ENCODE measurements at regions not wholly inside any gene's neighbourhood (a gene's known extent, or its start where the extent isn't known, plus 50 kb on each side); places are given as distances from the start of the nearest gene placed in this dataset.

GRCh38 chr21:15326032-15326867 is 261.4 kb upstream of the NRIP1 start:
- no peak for DNase-seq

DNA sequence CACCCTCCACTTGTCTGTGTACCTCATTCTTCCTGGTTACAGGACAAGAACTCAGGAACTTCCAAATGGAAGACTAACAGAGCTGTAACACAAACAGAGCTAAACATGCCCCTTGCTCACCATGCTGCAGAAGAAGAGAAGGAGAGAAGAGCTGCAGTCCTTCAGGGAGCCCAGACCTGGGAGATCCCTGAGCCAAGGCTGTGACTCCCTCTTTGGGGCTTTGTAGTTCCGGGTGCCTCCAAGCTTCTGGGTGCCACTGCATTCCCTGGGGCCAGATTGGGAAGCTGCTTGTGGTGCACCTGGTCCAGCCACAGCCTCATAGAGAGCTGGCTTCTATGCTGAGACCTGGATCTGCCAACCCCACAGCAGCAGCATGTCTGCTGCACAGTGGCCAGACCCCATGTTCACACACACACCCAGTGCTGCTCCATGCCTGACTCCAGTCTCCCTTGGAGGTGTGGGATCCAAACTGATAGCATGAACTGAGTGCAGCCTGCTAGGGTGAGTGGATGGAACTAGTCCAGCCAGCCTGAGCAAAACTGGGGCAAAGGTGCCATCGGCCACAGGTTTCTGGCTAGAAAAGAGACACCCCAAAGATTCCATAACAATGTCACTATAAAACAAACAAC is 263.0 kb upstream of the NRIP1 start:
- no peak for DNase-seq

DNA sequence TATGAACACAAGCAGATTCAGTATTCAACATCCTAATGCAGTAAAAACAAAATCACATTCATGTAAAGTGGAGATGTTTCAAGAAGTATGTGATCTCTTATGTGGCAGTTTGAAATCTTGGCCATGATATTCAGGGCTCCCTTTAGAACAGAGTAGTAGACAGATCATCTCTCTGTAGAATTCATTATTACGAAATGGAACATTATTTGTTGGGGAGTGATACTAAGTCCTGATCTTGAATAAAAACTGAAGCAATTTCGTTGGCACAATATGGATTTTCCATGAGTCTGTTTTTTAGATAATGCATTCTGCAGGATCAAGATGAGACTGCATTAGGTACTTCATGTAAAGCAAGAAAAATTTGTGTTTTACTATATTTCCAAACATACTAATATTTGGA is 264.4 kb upstream of the NRIP1 start:
- no peak for DNase-seq

DNA sequence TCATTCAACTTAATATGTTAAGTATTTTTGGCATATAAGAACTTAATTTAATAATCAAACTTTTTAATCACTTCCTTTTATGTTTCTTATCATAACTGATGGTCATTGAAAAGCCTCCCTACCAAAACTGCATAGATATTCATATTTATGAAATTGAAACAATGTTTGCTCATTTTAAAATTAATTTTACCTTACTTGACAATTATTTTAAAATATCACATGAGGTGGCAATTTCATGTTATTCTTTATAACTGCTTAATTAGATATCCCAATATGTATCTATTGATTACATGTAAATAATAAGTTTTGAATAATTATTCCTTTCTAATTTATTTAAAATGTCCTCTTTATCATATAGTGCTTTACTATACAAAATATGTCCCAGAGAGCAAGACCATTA is 266.1 kb upstream of the NRIP1 start:
- DNase-seq = no peak

GRCh38 chr21:15332572-15332971 is 267.8 kb upstream of the NRIP1 start:
- no peak for DNase-seq

- DNase-seq = no peak
Observed at GRCh38 chr21:15333136-15333710, 268.4 kb upstream of the NRIP1 start.

- DNase-seq = no peak
Observed at GRCh38 chr21:15333951-15334350, 269.2 kb upstream of the NRIP1 start.

GRCh38 chr21:15343066-15343465 is 278.3 kb upstream of the NRIP1 start:
- no peak for DNase-seq

DNA sequence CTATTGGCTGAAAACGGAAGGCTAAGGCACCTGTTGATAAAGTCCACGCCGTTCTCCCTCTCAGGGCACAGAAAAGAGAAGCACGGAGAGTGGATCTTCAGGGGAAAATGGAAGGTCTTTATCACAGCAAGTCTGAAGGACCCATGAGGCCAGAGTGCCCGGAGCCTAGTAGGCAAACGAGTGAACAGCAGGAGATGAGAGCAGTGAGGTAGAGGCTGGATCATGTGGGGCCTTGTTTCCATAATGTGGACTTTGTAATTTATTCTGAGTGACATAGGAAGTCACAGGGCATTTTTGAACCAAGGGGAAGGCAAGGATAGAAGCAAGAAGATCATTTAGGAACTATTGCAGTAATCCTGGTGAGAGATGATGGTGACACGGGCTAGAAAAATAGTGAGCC is 287.2 kb upstream of the NRIP1 start:
- DNase-seq = no peak

- DNase-seq = no peak
Observed at GRCh38 chr21:15353546-15353945, 288.7 kb upstream of the NRIP1 start.

DNA sequence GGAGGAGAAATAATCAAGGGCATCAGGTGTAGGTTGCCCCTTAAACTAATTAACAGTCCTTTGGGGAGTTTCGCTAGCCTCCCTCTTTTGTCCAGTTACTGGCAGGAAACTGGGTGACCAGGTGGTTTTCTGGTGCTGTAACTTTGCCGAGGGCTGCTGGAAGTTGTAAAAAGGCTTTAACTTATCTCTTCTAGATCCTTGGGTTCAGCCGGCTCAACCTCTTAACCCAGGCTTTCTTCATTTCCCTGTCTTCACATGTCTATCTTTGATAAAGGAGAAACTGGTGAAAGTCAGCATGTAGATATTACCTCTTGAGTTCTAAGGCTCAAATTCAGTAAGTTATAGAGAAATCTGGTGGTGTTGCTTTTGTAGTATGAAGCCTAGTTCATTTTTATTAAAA is 289.7 kb upstream of the NRIP1 start:
- DNase-seq = no peak

- no peak for DNase-seq
Observed at GRCh38 chr21:15355066-15355465, 290.3 kb upstream of the NRIP1 start.

DNA sequence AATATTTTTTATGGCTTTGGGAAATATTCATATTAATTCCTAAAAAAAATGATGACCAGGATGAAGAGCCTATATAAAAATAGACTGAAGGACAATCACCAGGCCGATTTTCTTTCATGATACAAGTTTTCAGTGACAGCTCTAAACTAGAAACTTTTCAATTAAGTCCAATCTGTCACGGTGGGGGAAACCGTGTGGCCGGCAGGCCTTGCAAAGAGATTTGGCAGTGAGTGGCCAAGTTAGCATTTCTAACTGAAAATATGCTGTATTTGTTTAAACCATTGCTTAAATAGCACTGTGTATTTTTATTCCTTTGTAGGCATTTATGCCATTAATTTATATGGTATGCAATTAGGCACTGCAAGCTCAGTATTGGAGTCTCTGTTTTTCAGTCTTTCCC is 294.5 kb upstream of the NRIP1 start:
- DNase-seq = no peak

GRCh38 chr21:15362458-15362857 is 297.7 kb upstream of the NRIP1 start:
- no peak for DNase-seq

DNA sequence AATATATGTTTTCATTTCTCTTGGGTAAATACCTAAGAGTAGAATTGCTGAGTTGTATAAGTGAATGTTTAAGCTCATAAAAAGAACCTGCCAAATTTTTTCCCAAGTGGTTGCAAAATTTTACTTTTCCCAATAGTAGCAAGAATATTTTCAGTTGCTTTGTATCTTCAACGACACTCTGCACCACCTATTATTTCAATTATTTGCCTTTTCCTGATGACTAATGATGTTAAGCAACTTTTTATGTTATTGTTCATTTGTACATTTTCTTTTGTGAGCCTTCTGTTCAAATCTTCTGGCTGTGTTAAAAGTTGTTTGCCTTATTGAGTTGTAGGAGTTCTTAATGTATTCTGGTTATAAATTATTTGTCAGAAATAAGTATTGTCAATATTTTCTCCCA is 299.1 kb upstream of the NRIP1 start:
- DNase-seq = no peak

GRCh38 chr21:15365751-15366392 is 301.1 kb upstream of the NRIP1 start:
- no peak for DNase-seq

- DNase-seq = no peak
Observed at GRCh38 chr21:15366555-15366954, 301.8 kb upstream of the NRIP1 start.

- no peak for DNase-seq
Observed at GRCh38 chr21:15367061-15367626, 302.3 kb upstream of the NRIP1 start.

DNA sequence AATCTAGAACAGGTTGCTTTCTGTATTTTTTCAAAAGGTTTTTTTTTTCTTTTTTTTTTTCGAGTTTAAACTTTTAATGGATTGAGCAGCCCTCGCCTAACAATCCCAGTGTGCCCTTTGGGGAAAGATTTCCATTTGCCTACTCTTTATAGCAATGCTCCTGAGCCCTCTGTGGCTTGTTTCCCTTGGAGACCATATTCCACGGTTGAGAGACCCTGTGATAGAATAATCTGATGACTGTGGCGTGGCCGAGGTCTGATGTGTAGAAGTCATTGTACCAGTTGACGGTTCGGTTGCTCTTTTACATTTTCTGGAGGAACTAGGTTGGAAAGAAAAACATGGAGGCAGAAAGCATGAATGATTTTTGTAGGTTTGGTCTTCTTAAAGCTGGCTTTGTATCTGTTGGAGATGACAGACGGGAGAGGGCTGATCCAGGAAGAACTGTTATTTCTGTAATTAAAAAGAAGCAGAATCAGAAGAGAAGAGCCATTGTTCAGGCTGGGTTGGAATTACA is 305.7 kb upstream of the NRIP1 start:
- no peak for DNase-seq

GRCh38 chr21:15373941-15374340 is 309.1 kb upstream of the NRIP1 start:
- DNase-seq = no peak

- no peak for DNase-seq
Observed at GRCh38 chr21:15379776-15380175, 315.0 kb upstream of the NRIP1 start.

DNA sequence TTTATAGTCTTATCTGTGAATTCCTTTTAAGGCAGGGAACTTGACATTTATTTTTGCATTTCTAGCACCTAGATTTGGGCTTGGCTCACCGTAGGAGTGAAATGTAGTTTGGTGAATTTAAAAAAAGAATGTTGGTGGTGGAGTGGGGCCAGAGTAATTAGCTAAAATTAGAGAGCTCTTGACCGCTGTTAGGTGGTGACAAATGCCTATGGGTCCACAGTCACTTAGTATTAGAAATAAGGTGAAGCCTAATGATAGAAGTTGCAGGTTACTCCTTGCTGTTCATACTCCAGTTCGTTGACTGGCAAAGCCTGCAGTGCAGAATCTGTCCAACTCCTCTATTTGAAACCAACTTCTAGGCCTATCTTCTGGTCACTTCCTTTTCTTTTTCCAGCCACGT is 318.8 kb upstream of the NRIP1 start:
- no peak for DNase-seq

DNA sequence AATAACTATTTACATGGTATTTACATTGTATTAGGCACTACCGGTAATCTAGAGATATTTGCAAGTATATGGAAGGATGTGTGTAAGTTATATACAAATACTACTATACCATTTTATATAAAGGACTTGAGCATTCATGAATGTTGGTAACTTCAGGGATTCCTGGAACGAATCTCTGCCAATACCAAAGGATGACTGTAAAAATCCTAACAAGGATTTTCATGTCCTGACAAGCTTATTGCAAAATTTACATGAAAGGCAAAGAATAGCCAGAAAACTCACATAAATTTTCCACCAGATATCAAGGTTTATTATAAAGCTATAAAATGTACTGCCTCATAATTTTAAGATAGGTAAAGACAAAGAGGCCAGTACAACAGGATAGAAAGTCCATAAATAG is 325.2 kb upstream of the NRIP1 start:
- no peak for DNase-seq

All from right forelimb (tissue), 1 donor.